EL (cell line): ENCODE measurements at regions not wholly inside any gene's neighbourhood (a gene's known extent, or its start where the extent isn't known, plus 50 kb on each side); places are given as distances from the start of the nearest gene placed in this dataset.
"Not testable (repeated sequence)": the region's sequence is repeated elsewhere in the genome, so short reads cannot be mapped to it uniquely, and the experiment has no call there.

Experiments used
- DNase-seq: peaks from one replicate; pipeline ENCODE4 v3.0.0-alpha.2; 2016

- DNase-seq, result no peak
Measured at GRCh38 chr7:3164380-3164792, 120.7 kb upstream of the CARD11 start.

- no peak for DNase-seq
Measured at GRCh38 chr7:3165681-3166580, 122.3 kb upstream of the CARD11 start.

GRCh38 chr7:3167551-3167950 is 123.9 kb upstream of the CARD11 start:
- DNase-seq, result no peak

- DNase-seq, result no peak
Measured at GRCh38 chr7:3168370-3168769, 124.7 kb upstream of the CARD11 start.

- DNase-seq, result no peak
Measured at GRCh38 chr7:3168869-3169268, 125.2 kb upstream of the CARD11 start.

GRCh38 chr7:3172768-3173280 is 128.2 kb upstream of the SDK1 start:
- no peak for DNase-seq

GRCh38 chr7:3174515-3175284 is 126.4 kb upstream of the SDK1 start:
- DNase-seq, result no peak

GRCh38 chr7:3175285-3175902 is 125.7 kb upstream of the SDK1 start:
- no peak for DNase-seq

GRCh38 chr7:3176112-3177000 is 124.7 kb upstream of the SDK1 start:
- DNase-seq, result no peak

- DNase-seq, result no peak
Measured at GRCh38 chr7:3177271-3177670, 123.8 kb upstream of the SDK1 start.

- no peak for DNase-seq
Measured at GRCh38 chr7:3179456-3179855, 121.6 kb upstream of the SDK1 start.

- no peak for DNase-seq
Measured at GRCh38 chr7:3180604-3181003, 120.4 kb upstream of the SDK1 start.

GRCh38 chr7:3182055-3182454 is 119.0 kb upstream of the SDK1 start:
- not testable (repeated sequence) for DNase-seq

GRCh38 chr7:3187444-3188040 is 113.5 kb upstream of the SDK1 start:
- no peak for DNase-seq

- no peak for DNase-seq
Measured at GRCh38 chr7:3188946-3189345, 112.1 kb upstream of the SDK1 start.

- DNase-seq, result no peak
Measured at GRCh38 chr7:3191548-3191947, 109.5 kb upstream of the SDK1 start.

GRCh38 chr7:3192669-3193068 is 108.4 kb upstream of the SDK1 start:
- no peak for DNase-seq

- no peak for DNase-seq
Measured at GRCh38 chr7:3193379-3194120, 107.5 kb upstream of the SDK1 start.

- DNase-seq, result peak; percentile 53
Measured at GRCh38 chr7:3194501-3195141, 106.4 kb upstream of the SDK1 start.

GRCh38 chr7:3195160-3195559 is 105.9 kb upstream of the SDK1 start:
- no peak for DNase-seq
